Tibial nerve (tissue), 4 donors: ENCODE measurements at regions not wholly inside any gene's neighbourhood (a gene's known extent, or its start where the extent isn't known, plus 50 kb on each side); places are given as distances from the start of the nearest gene placed in this dataset.
"Not testable (repeated sequence)": the region's sequence is repeated elsewhere in the genome, so short reads cannot be mapped to it uniquely, and the experiment has no call there.

Experiments
- DNase-seq, 2 donors: peaks; one replicate each; pipeline ENCODE4 v3.0.0-alpha.2; 2019; ENCODE audit warnings: low spot score in 2 of 2
- H3K27ac ChIP-seq, 4 donors: fragments of 200-600 bp; sonication (generic) in 3 of 4; one replicate each; pipeline ENCODE4 v1.5.1; 2017 to 2019; ENCODE audit warnings: mild to moderate bottlenecking in 1 of 4
- H3K27me3 ChIP-seq, 2 donors: fragments of 200-600 bp; sonication (generic) in 1 of 2; one replicate each; pipeline versions ENCODE4 v1.5.1 to v1.6.0; 2017 to 2019
- H3K36me3 ChIP-seq, 3 donors: fragments of 200-600 bp; sonication (generic); one replicate each; pipeline ENCODE4 v1.5.1; 2018 to 2019
- H3K4me1 ChIP-seq, 4 donors: fragments of 200-600 bp; sonication (generic) in 3 of 4; one replicate each; pipeline ENCODE4 v1.5.1; 2017 to 2019
- H3K4me3 ChIP-seq, 4 donors: fragments of 200-600 bp; sonication (generic) in 3 of 4; one replicate each; pipeline ENCODE4 v1.5.1; 2017 to 2019; ENCODE audit warnings: mild to moderate bottlenecking in 1 of 4, moderate library complexity in 1 of 4
- H3K9me3 ChIP-seq, 4 donors: fragments of 200-600 bp; sonication (generic) in 3 of 4; one replicate each; pipeline ENCODE4 v1.5.1; 2017 to 2019
- CTCF ChIP-seq, 5 experiments: fragments of 200-600 bp in 3 of 5; fragments of 450-650 bp in 2 of 5; sonication (generic) in 3 of 5; IDR thresholded peaks; one replicate each; pipeline ENCODE4 v1.5.1; 2016 to 2019; ENCODE audit warnings: antibody characterized with exemption in 5 of 5, mild to moderate bottlenecking in 3 of 5, moderate library complexity in 2 of 5
- EP300 ChIP-seq, 2 donors: sonication (generic); formaldehyde crosslinking; IDR thresholded peaks; one replicate each; pipeline ENCODE4 v1.6.1; 2017; ENCODE audit warnings: antibody characterized with exemption in 2 of 2, mild to moderate bottlenecking in 1 of 2
- POLR2A ChIP-seq, 2 donors: fragments of 450-650 bp; IDR thresholded peaks; one replicate each; pipeline ENCODE4 v1.6.1; 2017; ENCODE audit warnings: antibody characterized with exemption in 2 of 2, mild to moderate bottlenecking in 2 of 2, moderate library complexity in 2 of 2
- WGBS, 2 donors: methylation state at CpG; one replicate each; pipeline ENCODE4 v1.1.5; 2018; 5-methylcytosine and 5-hydroxymethylcytosine counted together

GRCh38 chr12:31220633-31221550 is 105.1 kb downstream of the SINHCAF start:
- 83 to 84% methylated on average over 8 of the region's 8 CpGs for WGBS, 2 donors
- TF ChIP-seq CTCF (IDR thresholded peaks at IDR 0.05) (no peak), POLR2A (IDR thresholded peaks at IDR 0.05) (no peak), EP300 (IDR thresholded peaks at IDR 0.05) (no peak)
- H3K27ac ChIP-seq: no peak overlapping the region
- no peak for DNase-seq
- no peaks in the 10 kb centered on the region for H3K4me1 ChIP-seq
- H3K36me3 ChIP-seq: no peaks in the 10 kb centered on the region
- no peaks in the 10 kb centered on the region for H3K9me3 ChIP-seq
- H3K27me3 ChIP-seq: no peaks in the 10 kb centered on the region
- H3K4me3 ChIP-seq: no peak overlapping the region

GRCh38 chr12:31221551-31221945 is 104.4 kb downstream of the SINHCAF start:
- Histone ChIP-seq H3K4me3 (no peak overlapping the region), H3K27me3 (no peaks in the 10 kb centered on the region), H3K27ac (no peak overlapping the region), H3K36me3 (no peaks in the 10 kb centered on the region), H3K4me1 (no peaks in the 10 kb centered on the region), H3K9me3 (no peaks in the 10 kb centered on the region)
- 44 to 59% methylated on average over 9 to 10 of the region's 10 CpGs for WGBS, 2 donors
- DNase-seq: no peak
- TF ChIP-seq CTCF (IDR thresholded peaks at IDR 0.05) (no peak), EP300 (IDR thresholded peaks at IDR 0.05) (no peak)

- H3K27me3 ChIP-seq: no peaks in the 10 kb centered on the region
- DNase-seq: no peak
- H3K36me3 ChIP-seq: no peaks in the 10 kb centered on the region
- H3K9me3 ChIP-seq: no peaks in the 10 kb centered on the region
- no peaks in the 10 kb centered on the region for H3K4me1 ChIP-seq
- no peak for TF ChIP-seq EP300 (IDR thresholded peaks at IDR 0.05)
- TF ChIP-seq POLR2A (IDR thresholded peaks at IDR 0.05): no peak
- TF ChIP-seq CTCF (IDR thresholded peaks at IDR 0.05): no peak
- H3K27ac ChIP-seq: no peak overlapping the region
- WGBS, 2 donors: 76 to 91% methylated on average over 7 to 8 of the region's 8 CpGs
- no peak overlapping the region for H3K4me3 ChIP-seq
Measured at GRCh38 chr12:31222620-31223222, 103.2 kb downstream of the SINHCAF start.

GRCh38 chr12:31223640-31224039 is 102.3 kb downstream of the SINHCAF start:
- H3K27ac ChIP-seq: not testable (repeated sequence)

GRCh38 chr12:31224768-31225448 is 101.0 kb downstream of the SINHCAF start:
- Histone ChIP-seq H3K4me3 (no peak overlapping the region), H3K27me3 (no peaks in the 10 kb centered on the region), H3K36me3 (no peaks in the 10 kb centered on the region), H3K27ac (no peak overlapping the region), H3K4me1 (no peaks in the 10 kb centered on the region), H3K9me3 (no peaks in the 10 kb centered on the region)
- no peak for TF ChIP-seq CTCF (IDR thresholded peaks at IDR 0.05)
- no peak for TF ChIP-seq EP300 (IDR thresholded peaks at IDR 0.05)
- no peak for TF ChIP-seq POLR2A (IDR thresholded peaks at IDR 0.05)
- WGBS, 2 donors: 54 to 71% methylated on average over 6 of the region's 6 CpGs
- DNase-seq: no peak

More at GRCh38 chr12:31223640-31224039, 102.3 kb downstream of the SINHCAF start:
- not testable (repeated sequence) for H3K9me3 ChIP-seq, H3K4me1 ChIP-seq, H3K27me3 ChIP-seq, DNase-seq, H3K4me3 ChIP-seq, H3K36me3 ChIP-seq
- WGBS, 2 donors: 50 to 67% methylated on average over 1 of the region's 1 CpG
